HFFc6 (cell line): ENCODE measurements at regions not wholly inside any gene's neighbourhood (a gene's known extent, or its start where the extent isn't known, plus 50 kb on each side); places are given as distances from the start of the nearest gene placed in this dataset.
"Not testable (repeated sequence)": the region's sequence is repeated elsewhere in the genome, so short reads cannot be mapped to it uniquely, and the experiment has no call there.

Experiments used
- DNase-seq: peaks from one replicate; pipeline ENCODE4 v3.0.0-alpha.2; 2018
- H3K27ac Mint-ChIP-seq: 2 replicates; pipeline ENCODE4 v1.8.0; 2020; ENCODE audit warnings: mild to moderate bottlenecking, mixed read lengths
- H3K27me3 Mint-ChIP-seq: 2 replicates; pipeline ENCODE4 v1.8.0; 2021; ENCODE audit warnings: mild to moderate bottlenecking, moderate library complexity, mixed read lengths; ENCODE audit not compliant: insufficient read depth
- H3K36me3 Mint-ChIP-seq: 2 replicates; pipeline ENCODE4 v1.8.0; 2021; ENCODE audit warnings: low read depth, mixed read lengths
- H3K4me1 Mint-ChIP-seq: 2 replicates; pipeline ENCODE4 v1.8.0; 2020; ENCODE audit warnings: low read depth, mixed read lengths
- H3K4me3 Mint-ChIP-seq: 2 replicates; pipeline ENCODE4 v1.8.0; 2020; ENCODE audit warnings: mild to moderate bottlenecking, moderate library complexity, mixed read lengths
- H3K9me3 Mint-ChIP-seq: 2 replicates; pipeline ENCODE4 v1.8.0; 2020; ENCODE audit warnings: mild to moderate bottlenecking, mixed read lengths
- CTCF ChIP-seq: fragments of 200-600 bp; sonication (generic); IDR thresholded peaks from 2 replicates; pipeline ENCODE4 v1.5.0; 2021; ENCODE audit warnings: antibody characterized with exemption, mild to moderate bottlenecking

- no peak for TF ChIP-seq CTCF
- H3K27me3 Mint-ChIP-seq = no peaks in the 10 kb centered on the region
- H3K9me3 Mint-ChIP-seq = peaks cover 27% of the 10 kb centered on the region
- H3K4me3 Mint-ChIP-seq = no peak overlapping the region
- no peaks in the 10 kb centered on the region for H3K4me1 Mint-ChIP-seq
- no peaks in the 10 kb centered on the region for H3K36me3 Mint-ChIP-seq
- DNase-seq = no peak
- H3K27ac Mint-ChIP-seq = no peak overlapping the region
Observed at GRCh38 chr5:44099643-44100042, 289.6 kb downstream of the FGF10 start.

- H3K36me3 Mint-ChIP-seq = no peaks in the 10 kb centered on the region
- H3K9me3 Mint-ChIP-seq = peaks cover 24% of the 10 kb centered on the region
- no peak for TF ChIP-seq CTCF
- no peaks in the 10 kb centered on the region for H3K27me3 Mint-ChIP-seq
- no peak for DNase-seq
- no peaks in the 10 kb centered on the region for H3K4me1 Mint-ChIP-seq
- no peak overlapping the region for H3K27ac Mint-ChIP-seq
- H3K4me3 Mint-ChIP-seq = no peak overlapping the region
Observed at GRCh38 chr5:44089424-44090144, 299.6 kb downstream of the FGF10 start.

- H3K4me1 Mint-ChIP-seq = no peaks in the 10 kb centered on the region
- DNase-seq = no peak
Observed at GRCh38 chr5:44085083-44085482, 304.1 kb downstream of the FGF10 start.

GRCh38 chr5:44074547-44074946 lies 314.7 kb downstream of the FGF10 start:
- H3K9me3 Mint-ChIP-seq = peaks cover 24% of the 10 kb centered on the region
- H3K4me3 Mint-ChIP-seq, H3K27ac Mint-ChIP-seq, H3K36me3 Mint-ChIP-seq, H3K4me1 Mint-ChIP-seq, DNase-seq, H3K27me3 Mint-ChIP-seq: not testable (repeated sequence)

More at GRCh38 chr5:44085083-44085482, 304.1 kb downstream of the FGF10 start:
- no peak for TF ChIP-seq CTCF
- H3K4me3 Mint-ChIP-seq = no peak overlapping the region
- H3K27ac Mint-ChIP-seq = no peak overlapping the region
- H3K27me3 Mint-ChIP-seq = no peaks in the 10 kb centered on the region
- peaks cover 14% of the 10 kb centered on the region for H3K9me3 Mint-ChIP-seq
- H3K36me3 Mint-ChIP-seq = no peaks in the 10 kb centered on the region

- H3K9me3 Mint-ChIP-seq = peaks cover 18% of the 10 kb centered on the region
- DNase-seq = no peak
Observed at GRCh38 chr5:44051591-44051990, 337.6 kb downstream of the FGF10 start.

More at GRCh38 chr5:44051591-44051990, 337.6 kb downstream of the FGF10 start:
- Mint-ChIP-seq H3K4me1 (no peaks in the 10 kb centered on the region), H3K27ac (no peak overlapping the region), H3K4me3 (no peak overlapping the region), H3K36me3 (no peaks in the 10 kb centered on the region), H3K27me3 (no peaks in the 10 kb centered on the region)
- no peak for TF ChIP-seq CTCF
